ENCODE measurements at regions not wholly inside any gene's neighbourhood (a gene's known extent, or its start where the extent isn't known, plus 50 kb on each side); places are given as distances from the start of the nearest gene placed in this dataset.
"Not testable (repeated sequence)": the region's sequence is repeated elsewhere in the genome, so short reads cannot be mapped to it uniquely, and the experiment has no call there.

GRCh38 chr5:116779846-116780245 lies 205.2 kb upstream of the SEMA6A start:
- no peak for DNase-seq (ENCODE audit: low spot score)

DNA sequence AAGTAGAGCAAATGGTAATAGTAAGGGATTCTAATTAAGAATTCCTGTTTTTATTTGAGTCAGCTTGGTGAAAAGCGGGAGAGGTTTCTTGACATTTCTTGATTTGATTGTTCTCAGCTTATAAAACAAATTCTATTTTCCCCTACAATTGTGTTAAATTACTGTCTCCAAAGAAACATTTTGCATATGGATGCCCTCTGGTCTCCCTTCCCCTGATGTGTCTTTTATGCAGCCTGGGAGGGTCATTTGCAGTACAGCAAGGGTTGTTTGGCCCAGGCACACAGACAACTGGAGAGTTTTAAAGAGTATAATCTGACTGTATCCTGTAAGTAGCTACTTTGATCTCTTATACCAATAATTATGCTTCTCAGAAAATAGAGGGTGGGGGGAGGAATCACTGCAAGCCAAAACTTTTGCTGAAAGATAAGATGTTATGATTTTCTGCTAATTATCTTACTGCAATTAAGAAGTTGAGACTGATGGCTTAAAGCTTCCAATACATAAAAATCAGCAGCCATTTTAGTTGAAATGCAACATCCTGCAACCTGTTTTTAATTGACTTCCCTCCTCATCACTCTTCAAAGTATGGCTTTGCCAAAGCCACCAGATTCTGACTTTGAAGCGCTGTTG lies 204.1 kb upstream of the SEMA6A start:
- DNase-seq (ENCODE audit: low spot score): no peak

DNA sequence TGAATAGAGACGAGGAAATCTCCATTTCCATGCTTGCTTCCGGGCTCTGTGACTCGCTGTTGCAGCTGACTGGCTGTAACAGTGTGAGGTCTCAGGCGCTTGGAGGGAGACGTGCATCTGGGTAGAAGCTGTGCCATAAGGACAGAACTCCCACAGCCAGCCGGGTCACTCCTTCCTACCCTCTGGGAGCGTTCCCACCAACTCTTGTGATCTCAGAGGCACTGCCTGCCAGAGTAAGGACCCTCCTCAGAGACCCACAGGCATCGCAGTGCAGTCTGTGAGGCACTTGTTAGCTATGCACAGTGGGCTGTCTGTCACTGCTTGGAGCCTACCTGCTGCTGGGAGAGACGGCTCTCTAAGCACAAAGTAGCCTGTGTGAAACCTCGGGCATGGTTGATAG lies 203.4 kb upstream of the SEMA6A start:
- DNase-seq (ENCODE audit: low spot score): no peak

DNA sequence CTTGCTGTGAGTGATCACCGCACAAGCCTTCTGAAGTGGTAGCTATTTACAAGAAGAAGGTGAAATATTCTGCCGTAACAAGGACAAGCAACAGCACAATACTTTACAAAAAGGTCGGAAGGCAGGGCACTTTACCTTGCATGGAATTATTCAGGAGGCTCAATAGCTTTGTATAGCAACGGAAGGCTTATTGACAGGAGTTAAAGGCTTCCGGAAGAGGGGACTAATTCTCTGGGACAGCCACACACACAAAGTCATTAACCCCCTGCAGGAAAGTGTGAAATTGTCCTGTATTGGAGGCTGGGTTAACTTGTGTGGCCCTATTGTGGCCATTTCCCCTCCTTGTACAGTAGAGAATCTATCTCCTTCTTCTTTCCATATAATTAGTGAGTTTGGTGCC lies 199.3 kb upstream of the SEMA6A start:
- no peak for DNase-seq (ENCODE audit: low spot score)

DNA sequence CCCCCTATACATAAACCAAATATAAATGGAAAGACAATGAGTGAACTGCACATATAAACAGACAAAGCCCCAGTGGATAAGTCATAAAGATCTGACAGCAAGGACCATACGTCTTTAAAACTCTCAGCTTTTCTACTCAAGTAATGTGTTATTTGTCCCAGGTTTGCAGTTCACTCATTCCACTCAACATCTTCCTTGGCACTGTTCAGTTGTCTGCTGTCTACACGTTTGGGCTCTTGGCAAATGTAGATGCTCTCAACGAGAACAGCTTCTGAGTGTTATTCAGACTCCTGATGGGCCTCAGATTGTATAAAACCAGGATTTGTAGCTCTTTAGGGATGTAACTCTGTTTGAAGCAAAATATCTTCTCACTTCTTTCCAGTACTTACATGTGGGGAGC lies 198.2 kb upstream of the SEMA6A start:
- no peak for DNase-seq (ENCODE audit: low spot score)

- no peak for DNase-seq (ENCODE audit: low spot score)
Measured at GRCh38 chr5:116772152-116772501, 197.5 kb upstream of the SEMA6A start.

DNA sequence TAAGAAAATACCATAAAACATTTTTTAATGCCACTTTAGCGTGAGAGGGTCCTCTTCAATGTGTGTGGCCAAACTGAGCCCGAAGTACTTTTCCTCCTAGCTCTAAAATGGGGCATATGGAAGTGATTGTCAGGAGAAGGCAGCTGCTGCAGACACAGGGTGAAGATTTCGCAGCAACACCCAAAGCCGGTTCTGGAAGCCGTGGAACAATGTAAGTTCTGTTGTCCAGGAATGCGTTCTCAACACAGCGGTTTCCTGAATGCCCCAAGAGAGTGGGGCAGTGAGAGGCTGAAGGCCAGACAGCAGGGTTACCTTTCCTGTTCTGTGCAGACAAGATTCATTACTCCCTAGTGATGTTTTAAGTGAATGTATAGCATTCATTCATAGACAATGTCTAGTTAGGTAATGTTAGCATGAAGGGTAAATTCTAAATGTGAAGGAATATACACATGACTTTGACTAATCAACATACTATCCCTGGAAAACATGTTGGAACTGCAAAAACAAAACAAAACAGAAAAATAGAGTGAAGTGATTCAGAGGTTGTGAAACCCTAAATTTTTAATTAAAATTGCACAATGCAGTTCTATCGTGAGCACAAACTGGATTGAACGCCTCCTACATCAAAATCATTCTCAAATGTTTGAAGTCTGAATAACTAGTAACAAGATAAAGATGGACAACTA lies 197.0 kb upstream of the SEMA6A start:
- DNase-seq (ENCODE audit: low spot score): no peak

GRCh38 chr5:116769953-116770352 lies 195.3 kb upstream of the SEMA6A start:
- not testable (repeated sequence) for DNase-seq (ENCODE audit: low spot score)

GRCh38 chr5:116769470-116769869 lies 194.8 kb upstream of the SEMA6A start:
- no peak for DNase-seq (ENCODE audit: low spot score)

DNA sequence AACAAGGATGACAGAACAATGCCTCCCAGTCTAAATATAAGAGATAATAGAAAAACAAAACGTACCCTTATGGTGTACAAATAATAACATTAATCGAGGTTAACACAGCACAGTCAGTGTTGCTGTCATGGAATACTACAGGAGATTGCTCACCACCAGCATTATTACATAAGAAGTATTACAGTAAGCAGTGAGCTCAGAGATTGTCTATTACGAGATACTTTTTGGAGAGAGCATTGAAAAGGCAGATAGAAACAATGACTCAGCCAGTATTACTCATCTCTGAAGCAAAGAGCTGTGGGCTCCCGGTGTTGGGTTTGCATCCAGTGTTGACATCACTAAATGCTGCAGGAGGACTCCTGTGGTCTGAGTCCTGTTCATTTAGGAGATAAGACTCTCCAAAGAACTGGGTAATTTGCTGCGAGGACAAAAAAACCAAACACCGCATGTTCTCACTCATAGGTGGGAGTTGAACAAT lies 191.9 kb upstream of the SEMA6A start:
- DNase-seq (ENCODE audit: low spot score): no peak

GRCh38 chr5:116765441-116765840 lies 190.8 kb upstream of the SEMA6A start:
- DNase-seq (ENCODE audit: low spot score): no peak

DNA sequence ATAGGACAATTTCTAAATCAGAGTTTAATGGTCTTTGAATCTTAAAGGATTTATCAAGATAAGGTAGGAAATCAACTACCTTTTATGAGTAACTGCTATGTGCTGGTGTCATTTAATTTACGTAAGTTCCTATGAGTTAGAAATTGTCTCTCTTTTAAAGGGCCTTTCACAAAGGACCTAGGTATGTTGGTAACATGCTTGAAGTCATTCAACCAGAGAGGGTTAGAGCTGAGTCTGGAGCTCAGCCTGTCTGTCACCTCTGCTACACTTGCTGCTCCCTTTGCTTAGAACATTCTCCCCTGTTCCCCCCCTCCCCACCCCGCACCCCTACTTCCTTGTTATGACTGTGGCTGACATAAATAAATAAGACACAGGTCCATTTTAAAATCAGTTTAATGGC lies 190.3 kb upstream of the SEMA6A start:
- DNase-seq (ENCODE audit: low spot score): no peak

DNA sequence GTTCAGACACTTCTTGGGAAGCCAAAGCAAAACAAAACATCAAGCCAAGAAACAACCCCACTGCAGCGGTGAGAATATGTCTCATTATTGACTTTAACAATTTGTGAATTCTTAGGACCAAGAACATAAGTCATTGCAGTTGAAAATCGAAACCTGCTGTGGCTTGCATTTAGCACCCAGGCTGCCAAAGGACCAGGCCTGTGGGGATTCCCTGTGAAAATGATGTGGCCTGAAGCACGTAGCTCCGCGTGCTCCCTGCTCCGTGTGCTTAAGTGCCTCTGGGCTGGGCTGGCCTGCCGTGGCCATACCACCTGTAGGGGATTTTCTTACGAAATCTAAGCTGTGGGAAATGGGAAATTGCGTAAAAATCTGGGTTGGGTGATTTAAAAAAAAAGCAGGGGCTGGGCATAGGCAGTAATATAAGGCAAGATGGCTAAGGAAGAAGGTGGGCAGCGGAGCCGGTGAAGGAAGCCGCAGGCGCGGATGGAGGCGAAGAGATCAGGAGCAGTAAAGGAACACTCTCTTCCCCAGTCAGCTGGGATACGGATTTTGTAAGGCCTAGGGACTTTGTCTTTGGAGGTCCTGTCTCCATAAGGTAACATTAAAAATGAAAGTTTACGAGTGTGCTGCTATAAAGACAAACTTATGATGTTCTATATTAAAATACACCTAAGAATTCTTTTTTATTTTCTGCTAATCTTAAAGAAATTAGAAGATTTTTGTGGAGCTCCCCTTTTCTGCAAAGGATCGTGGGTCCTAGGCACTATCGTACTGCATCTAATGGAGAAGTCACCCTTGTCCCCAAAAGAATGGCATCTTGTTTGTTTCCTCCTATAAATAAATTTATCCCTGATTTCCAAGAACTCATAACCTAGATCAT lies 189.6 kb upstream of the SEMA6A start:
- DNase-seq (ENCODE audit: low spot score): no peak

DNA sequence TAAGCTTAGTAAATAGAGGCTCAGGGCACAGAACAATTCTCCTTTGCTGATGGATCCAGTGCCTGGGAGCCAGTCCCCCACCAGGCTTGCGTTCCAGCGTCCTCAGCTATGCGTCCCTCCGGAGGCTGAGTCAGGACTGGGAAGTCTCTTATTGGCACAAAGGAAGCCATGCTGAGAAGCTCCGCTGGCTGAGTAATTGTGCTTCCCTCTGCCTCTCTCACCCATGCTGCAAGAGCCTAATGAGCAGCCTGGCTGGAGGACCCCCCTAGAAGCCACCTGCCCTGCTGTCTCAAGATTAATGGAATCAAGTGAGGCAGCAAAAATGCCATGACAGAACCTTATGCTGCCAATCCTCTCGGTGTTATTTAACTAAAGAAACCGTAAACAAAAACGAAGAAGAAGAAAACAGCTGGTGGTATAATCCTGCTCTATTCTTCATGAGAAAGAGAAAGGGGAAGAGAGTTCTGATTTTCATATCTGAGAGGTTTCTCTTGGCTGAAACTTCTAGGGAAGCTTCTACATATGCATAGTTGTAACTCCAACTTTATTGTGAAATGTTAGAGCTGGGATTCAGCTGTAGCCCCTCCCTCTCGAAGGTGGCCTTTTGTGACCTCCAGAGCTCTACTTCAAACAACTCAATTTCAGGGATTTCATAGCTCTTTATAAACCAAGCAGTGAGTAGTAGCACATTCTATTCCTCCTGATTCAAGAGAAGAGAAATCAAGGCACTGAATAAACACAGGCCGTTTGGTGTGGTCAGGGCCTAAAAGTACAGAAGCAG lies 185.4 kb upstream of the SEMA6A start:
- DNase-seq (ENCODE audit: low spot score): no peak

DNA sequence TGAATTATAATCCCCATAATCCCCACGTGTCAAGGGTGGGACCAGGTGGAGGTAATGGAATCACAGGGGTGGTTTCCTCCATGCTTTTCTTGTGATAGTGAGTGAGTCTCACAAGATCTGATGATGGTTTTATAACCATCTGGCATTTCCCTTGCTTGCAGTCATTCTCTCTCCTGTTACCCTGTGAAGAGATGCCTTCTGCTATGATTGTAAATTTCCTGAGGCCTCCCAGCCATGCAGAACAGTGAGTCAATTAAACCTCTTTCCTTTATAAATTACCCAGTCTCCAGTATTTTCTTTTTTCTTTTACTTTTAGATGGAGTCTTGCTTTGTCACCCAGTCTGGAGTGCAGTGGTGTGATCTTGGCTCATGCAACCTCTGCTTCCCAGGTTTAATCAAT lies 182.7 kb upstream of the SEMA6A start:
- DNase-seq (ENCODE audit: low spot score): no peak

GRCh38 chr5:116756531-116756930 lies 181.9 kb upstream of the SEMA6A start:
- no peak for DNase-seq (ENCODE audit: low spot score)

GRCh38 chr5:116754556-116754955 lies 179.9 kb upstream of the SEMA6A start:
- no peak for DNase-seq (ENCODE audit: low spot score)

- no peak for DNase-seq (ENCODE audit: low spot score)
Measured at GRCh38 chr5:116751684-116752083, 177.1 kb upstream of the SEMA6A start.

- no peak for DNase-seq (ENCODE audit: low spot score)
Measured at GRCh38 chr5:116750631-116751580, 176.3 kb upstream of the SEMA6A start.

DNA sequence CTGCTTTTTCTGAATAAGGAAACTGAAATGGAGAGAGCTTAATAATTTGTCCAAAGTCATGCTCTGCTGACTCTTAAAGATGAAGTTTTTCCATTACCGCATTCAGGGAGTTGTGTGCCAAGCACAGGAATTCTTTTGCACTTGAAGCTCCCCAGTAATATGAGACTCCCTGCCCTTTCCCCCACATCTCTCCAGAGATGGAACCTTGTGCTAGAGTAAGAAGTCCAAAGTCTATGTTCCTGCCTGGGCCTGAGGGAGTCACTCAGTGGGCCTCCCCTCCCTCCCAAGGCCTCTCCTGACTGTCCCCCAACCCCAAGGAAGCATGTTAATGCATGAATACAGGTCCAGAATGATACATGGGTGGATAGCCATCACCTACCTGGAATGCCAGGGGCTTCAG lies 173.3 kb upstream of the SEMA6A start:
- no peak for DNase-seq (ENCODE audit: low spot score)

DNA sequence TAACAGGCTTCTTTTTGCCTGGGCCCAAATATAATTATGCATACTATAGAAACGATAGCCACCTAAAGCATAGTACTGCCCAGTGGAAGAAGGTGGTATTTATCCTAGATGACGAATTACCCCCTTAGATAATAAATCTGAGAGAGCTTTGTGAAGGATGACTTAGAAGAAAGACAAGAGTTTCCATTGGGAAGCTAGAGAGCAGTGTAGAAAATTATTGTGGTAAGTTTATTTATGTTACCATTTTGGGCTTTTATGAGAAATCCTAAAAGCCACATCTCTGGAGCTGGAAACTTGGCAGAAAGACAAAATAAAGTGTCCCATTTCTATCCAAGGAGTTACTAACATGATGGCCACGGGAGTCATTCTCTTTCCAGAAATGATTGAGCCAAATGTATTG lies 172.0 kb upstream of the SEMA6A start:
- no peak for DNase-seq (ENCODE audit: low spot score)
